Activated CD4-positive, alpha-beta T cell treated with anti-CD3 and anti-CD28 coated beads, Interleukin-2, amount 50 U/mL, for 48 hours (primary cell): ENCODE measurements at regions not wholly inside any gene's neighbourhood (a gene's known extent, or its start where the extent isn't known, plus 50 kb on each side); places are given as distances from the start of the nearest gene placed in this dataset.
A peak's percentile ranks its signal among the peaks of the same experiment; 100 is the strongest.
"Not testable (repeated sequence)": the region's sequence is repeated elsewhere in the genome, so short reads cannot be mapped to it uniquely, and the experiment has no call there.

Experiments used
- DNase-seq, 2 experiments: peaks; one replicate each; pipeline ENCODE4 v3.0.0-alpha.2; 2020

DNA sequence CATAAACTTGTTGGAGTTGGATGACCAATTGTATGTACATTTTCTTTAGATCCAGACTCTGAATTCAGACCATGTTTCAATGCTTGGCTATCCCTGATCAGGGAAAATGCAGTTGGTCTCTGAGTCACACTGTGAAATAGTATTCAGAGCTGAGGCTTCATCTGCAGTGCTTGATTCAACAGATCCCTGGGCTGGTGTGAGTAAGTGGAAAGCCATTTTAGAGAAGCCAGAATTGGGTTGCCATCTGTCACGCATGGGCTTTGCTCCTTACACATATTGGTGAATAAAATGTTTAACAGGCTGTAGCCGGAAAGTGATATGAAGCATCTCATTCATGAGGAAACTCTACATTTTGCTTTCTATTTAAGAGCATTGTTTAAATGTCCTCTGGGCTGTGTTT, 50.0 kb upstream of the ACYP2 start:
- no peak for DNase-seq

DNA sequence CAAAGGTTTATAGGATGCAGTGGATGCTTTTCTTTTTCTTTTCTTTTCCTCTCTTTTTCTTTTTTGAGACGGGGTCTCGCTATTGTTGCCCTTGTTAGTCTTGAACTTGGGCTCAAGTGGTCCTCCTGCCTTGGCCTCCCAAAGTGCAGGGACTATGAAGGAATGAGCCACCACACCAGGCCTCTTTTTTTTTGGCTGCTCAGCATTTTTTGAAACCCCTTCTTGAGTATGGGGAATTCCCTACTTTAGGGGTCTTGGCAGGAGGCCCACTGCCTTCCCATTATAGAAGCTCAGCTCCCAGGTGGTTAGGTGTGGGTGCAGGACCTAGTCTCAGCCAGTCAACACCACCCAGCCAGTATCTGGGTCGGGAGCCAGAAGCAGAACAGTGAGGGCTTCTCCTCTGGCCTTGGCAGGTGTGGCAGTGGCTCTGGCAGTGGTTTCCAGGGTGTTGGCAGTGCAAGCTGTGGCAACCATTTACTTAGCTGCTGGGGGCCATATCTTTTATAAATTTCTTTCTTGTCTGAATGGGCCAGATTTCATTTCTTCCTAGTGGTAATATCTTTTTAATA, 51.4 kb upstream of the ACYP2 start:
- no peak for DNase-seq

- no peak for DNase-seq
Observed at GRCh38 chr2:54062401-54062800, 53.0 kb upstream of the ACYP2 start.

DNA sequence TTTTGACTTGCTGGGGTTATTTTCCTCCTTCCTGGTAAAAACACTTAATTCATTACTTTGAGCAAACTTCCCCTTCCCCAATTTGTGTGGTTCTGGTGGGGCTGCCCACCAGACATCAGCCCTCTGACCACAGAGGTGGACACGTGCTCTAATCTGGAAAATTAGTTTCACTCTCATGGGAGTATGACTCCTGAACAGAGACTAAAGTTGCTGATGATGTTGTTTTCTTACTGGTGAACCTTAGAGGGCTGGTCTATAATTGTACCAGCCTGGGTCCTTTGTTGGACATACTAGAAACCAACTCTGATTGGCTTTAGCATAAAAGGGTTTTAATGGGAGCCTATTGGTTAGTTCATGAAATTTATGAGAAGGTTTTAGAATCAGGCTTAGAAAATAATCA, 54.1 kb upstream of the ACYP2 start:
- DNase-seq, result no peak

GRCh38 chr2:54059986-54060385, 55.4 kb upstream of the ACYP2 start:
- no peak for DNase-seq

GRCh38 chr2:54059504-54059903, 55.9 kb upstream of the ACYP2 start:
- no peak for DNase-seq

- no peak for DNase-seq
Observed at GRCh38 chr2:54058449-54058848, 57.0 kb upstream of the ACYP2 start.

- DNase-seq, result no peak
Observed at GRCh38 chr2:54054774-54055173, 60.6 kb upstream of the ACYP2 start.

DNA sequence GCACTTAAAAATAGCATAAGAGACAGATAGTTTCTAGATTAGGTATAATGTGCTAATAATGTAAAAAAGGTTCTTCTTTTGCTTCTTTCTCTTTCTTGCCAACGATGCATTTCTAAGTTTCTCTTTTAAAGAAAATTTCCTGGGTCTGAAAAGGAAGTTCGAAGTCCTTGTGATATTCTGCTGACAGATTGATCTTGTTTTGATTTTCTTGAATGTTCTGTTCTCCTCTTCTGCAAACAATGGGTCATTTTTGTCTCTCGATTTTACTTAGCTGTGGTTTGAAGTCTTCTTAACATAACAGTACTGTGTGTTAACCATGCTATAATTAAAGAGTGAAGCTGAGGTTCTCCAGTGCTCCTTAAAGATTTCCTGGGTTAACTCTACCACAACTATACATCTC, 61.1 kb upstream of the ACYP2 start:
- no peak for DNase-seq

GRCh38 chr2:54053830-54054229, 61.6 kb upstream of the ACYP2 start:
- no peak for DNase-seq

- DNase-seq, result no peak
Observed at GRCh38 chr2:54052825-54053718, 62.3 kb upstream of the ACYP2 start.

DNA sequence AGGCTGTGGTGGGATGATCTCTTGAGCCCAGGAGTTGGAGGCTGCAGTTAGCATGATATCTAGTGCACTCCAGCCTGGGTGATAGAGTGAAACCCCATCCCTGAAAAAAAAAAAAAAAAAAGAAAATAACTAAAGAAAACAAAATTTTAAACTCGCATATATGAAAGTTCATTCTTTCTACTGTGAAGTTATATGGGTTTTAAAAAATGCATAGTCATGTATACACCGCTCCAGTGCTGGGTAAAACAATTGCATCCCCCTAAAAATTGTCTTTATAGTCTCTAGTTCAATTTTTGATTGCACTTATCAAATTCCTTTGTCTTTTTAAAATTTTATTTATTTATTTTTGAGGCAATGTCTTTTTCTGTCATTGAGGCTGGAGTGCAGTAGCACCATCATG, 65.0 kb upstream of the ACYP2 start:
- no peak for DNase-seq

GRCh38 chr2:54049365-54049764, 66.0 kb upstream of the ACYP2 start:
- DNase-seq, result no peak

- DNase-seq, result not testable (repeated sequence)
Observed at GRCh38 chr2:54048896-54049295, 66.5 kb upstream of the ACYP2 start.

DNA sequence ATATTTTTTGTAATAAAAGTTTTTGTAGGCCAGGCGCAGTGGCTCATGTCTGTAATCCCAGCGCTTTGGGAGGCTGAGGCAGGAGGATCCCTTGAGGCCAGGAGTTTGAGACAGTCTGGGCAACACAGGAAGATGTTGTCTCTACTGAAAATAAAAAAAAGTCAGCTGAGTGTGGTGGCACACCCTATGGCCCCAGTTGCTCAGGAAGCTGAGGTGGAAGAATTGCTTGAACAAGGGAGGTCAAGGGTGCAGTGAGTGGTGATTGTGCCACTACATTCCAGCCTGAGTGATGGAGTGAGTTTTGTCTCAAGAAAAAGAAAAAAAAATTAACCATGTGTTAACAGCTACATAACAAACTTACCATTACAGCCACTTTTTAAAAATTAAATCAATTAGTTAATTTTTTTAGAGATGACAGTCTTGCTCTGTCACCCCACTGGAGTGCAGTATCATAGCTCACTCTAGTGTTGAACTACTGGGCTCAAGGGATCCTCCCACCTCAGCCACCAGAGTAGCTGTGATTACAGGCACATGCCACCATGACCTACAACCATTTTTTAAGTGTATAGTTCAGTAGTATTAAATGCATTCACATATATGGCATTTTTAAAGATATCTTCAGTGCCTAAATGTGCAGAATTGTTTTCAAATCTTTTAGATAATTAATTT, 67.2 kb upstream of the ACYP2 start:
- no peak for DNase-seq

DNA sequence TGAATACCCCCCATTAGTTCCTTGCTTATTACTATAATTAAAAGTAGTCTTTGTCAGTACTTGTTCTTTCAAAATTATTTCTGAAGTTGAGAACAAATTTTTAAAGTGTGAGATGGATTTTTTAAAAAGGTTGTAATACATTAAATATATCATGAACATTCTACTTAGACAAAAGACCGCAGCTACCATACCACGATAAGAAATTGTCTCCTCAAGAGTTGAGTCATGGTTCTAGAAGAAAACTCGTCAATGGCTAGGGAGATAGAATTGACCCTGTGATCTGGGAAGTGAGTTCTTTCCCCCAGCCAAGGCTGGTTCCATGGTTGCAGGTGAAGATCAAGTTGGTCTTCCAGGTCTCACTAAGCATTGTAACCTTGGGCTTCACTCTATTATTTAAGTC, 67.8 kb upstream of the ACYP2 start:
- DNase-seq, result no peak

- peak in 1 of 2 experiments; percentile 11 for DNase-seq
Observed at GRCh38 chr2:54047091-54047490, 68.3 kb upstream of the ACYP2 start.

DNA sequence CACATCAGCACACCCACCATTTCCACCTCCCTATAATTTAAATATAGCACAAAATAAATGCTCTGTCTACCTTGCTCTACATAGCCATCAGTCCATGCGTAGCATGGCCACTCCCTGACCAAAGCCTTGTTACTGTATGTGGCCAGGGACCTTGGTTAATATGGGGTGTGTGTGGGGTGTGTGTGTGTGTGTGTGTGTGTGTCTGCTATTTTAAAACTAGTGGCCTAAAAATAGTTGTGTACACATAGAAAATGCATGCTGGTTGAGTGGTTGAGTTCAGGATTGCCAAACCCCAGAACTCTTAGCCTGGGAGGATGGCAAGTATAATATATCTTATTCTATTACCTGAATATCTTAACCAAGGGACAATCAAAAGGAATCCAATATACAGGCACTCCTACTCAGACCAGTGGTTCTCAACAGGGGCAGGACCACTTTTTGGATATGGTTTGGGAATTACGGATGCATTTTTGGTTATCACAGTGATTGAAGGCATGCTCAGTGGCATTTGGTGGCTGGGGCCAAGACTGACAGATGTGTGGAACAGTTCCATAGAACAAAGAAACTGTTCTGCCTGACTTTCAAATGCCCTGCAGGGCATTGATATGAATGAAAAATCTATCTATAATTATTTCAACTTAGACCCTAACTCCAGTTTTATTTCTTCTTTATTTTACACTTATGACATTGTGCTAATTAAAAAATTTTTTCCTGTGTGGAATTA, 72.3 kb upstream of the PSME4 start:
- DNase-seq, result no peak

GRCh38 chr2:54042341-54042740, 71.5 kb upstream of the PSME4 start:
- DNase-seq, result no peak

DNA sequence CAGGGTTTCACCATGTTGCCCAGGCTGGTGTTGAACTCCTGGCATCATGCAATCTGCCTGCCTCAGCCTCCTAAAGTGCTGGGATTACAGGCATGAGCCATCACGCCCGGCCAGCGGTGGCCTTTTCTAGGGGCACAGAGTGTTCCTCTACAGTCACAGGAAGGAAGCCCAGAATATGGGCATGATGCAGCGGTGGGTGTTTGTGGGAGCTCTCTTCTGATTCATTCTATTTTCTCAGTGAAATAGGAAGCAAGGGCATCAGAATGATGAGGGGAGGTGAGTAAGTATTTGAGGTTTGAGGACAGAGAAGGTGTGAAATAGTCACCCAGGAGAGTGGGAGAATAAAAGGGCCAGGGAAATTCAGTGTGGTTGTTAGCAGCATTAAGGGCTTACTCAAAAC, 70.3 kb upstream of the PSME4 start:
- peak; percentile 68 to 77 for DNase-seq

DNA sequence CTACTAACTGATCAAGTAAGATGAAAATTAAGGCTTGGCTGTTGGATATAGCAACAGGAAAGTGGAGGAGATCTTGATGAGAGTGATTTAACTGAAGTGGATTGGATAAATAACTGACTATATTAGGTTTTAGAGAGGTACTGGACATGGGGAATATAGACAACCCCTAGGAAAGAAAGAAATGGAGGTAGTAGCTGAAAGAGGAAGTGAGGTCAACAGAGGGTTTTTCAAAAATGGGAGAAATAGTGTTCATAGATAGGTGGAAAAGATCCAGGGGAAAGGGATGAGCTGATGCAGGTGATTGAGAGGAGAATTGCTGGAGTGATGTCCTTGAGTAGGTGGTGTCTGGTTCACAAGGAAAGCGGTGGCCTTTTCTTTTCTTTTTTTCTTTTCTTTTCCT, 69.9 kb upstream of the PSME4 start:
- DNase-seq, result no peak

GRCh38 chr2:54040250-54040649, 69.5 kb upstream of the PSME4 start:
- no peak for DNase-seq

- no peak for DNase-seq
Observed at GRCh38 chr2:54038835-54039234, 68.0 kb upstream of the PSME4 start.
